ENCODE measurements at regions not wholly inside any gene's neighbourhood (a gene's known extent, or its start where the extent isn't known, plus 50 kb on each side); places are given as distances from the start of the nearest gene placed in this dataset.

DNA sequence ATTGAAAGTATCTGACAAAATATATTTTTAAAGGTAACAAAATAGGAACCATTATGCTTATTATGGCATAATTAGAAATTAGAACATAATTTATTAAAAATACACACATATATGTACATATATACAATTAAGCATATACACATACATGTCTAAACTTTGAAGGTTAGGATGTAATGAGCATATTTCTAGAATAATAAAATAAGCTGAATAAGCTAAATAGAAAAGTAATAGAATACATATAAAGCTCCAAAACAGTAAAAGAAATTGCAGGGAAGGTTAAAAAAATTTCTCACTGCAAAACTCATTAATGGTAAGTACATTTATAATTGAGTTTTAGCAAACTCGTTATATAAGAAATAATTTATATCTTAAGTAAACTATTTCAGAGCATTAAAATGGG lies 1561.5 kb upstream of the ZEB2 start:
- Histone ChIP-seq H3K36me3 (no peaks in the 10 kb centered on the region), H3K27ac (no peak overlapping the region), H3K4me1 (no peaks in the 10 kb centered on the region), H3K9me3 (no peaks in the 10 kb centered on the region), H3K4me3 (no peak overlapping the region), H3K27me3 (no peaks in the 10 kb centered on the region)
- intact Hi-C loops (cut with DNase I) = no loop called here
- TF ChIP-seq, protein P1, sequence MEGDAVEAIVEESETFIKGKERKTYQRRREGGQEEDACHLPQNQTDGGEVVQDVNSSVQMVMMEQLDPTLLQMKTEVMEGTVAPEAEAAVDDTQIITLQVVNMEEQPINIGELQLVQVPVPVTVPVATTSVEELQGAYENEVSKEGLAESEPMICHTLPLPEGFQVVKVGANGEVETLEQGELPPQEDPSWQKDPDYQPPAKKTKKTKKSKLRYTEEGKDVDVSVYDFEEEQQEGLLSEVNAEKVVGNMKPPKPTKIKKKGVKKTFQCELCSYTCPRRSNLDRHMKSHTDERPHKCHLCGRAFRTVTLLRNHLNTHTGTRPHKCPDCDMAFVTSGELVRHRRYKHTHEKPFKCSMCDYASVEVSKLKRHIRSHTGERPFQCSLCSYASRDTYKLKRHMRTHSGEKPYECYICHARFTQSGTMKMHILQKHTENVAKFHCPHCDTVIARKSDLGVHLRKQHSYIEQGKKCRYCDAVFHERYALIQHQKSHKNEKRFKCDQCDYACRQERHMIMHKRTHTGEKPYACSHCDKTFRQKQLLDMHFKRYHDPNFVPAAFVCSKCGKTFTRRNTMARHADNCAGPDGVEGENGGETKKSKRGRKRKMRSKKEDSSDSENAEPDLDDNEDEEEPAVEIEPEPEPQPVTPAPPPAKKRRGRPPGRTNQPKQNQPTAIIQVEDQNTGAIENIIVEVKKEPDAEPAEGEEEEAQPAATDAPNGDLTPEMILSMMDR (IDR thresholded peaks at IDR 0.05) = no peak
- no peak for DNase-seq
- no peak for ATAC-seq

DNA sequence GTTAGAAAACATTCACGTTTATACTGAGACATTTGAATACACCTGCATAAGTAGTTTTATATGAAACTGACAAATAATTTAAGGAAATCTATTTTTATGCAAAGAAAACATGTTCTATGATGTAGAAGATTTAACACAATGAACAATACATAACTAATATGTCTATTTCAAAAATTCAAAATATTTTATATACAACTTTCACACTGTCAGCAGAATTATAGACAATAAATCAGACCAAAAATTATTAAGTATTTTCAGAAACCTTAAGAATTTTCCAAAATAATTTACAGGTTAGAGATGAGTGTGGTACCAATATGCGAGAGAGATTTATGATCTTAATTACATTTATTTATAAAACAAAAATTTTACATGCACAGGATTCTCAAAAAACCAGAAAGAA lies 1561.0 kb upstream of the ZEB2 start:
- Histone ChIP-seq H3K4me3 (no peak overlapping the region), H3K9me3 (no peaks in the 10 kb centered on the region), H3K4me1 (no peaks in the 10 kb centered on the region), H3K27me3 (no peaks in the 10 kb centered on the region), H3K36me3 (no peaks in the 10 kb centered on the region), H3K27ac (no peak overlapping the region)
- ATAC-seq = no peak
- no peak for DNase-seq
- intact Hi-C loops (cut with DNase I) = no loop called here
- TF ChIP-seq, protein P1 (IDR thresholded peaks at IDR 0.05) = no peak

DNA sequence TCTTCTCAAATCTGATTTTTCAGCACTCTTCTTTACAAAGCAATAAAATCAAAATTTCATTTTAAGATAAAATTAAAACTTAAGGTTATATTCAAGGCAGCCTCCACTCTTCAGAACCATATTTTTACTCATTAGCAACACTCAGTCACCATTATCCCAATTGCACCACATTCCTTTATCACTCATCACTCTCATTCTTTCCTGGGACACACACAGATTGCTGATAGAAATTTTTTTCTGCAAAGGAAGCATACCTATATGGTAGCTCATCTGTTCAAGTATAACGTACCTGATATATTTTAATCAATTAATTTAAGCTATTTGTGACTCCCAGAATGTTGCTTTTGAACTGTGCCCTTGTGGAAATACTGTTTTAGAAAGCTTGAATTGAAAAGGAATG lies 1559.3 kb upstream of the ZEB2 start:
- Histone ChIP-seq H3K36me3 (no peaks in the 10 kb centered on the region), H3K27me3 (no peaks in the 10 kb centered on the region), H3K4me1 (no peaks in the 10 kb centered on the region), H3K27ac (no peak overlapping the region), H3K4me3 (no peak overlapping the region), H3K9me3 (no peaks in the 10 kb centered on the region)
- intact Hi-C loops (cut with DNase I) = no loop called here
- DNase-seq = no peak
- ATAC-seq = no peak
- TF ChIP-seq, protein P1 (IDR thresholded peaks at IDR 0.05) = no peak

DNA sequence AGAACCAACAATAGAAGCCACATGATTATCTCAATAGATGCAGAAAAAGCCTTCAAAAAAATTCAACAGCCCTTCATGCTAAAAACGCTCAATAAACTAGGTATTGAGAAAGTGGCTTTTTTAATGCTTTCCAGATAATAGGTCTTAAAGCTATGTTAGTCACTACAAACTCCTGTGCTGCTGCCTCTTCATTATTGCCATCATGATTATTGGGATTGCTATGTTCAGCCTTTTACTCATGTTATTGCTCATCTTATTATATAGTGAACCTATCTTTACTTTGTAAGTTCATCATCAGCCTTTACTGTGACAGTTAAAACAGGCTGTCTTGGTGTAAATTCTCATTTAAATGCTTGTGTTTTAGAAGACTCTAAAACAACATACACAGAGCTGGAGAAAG lies 1557.2 kb upstream of the ZEB2 start:
- TF ChIP-seq, protein P1 (IDR thresholded peaks at IDR 0.05) = no peak
- H3K9me3 ChIP-seq = peaks cover 0 to 3% of the 10 kb centered on the region in 2 donors
- intact Hi-C loops (cut with DNase I) = no loop called here
- no peaks in the 10 kb centered on the region for H3K4me1 ChIP-seq
- H3K4me3 ChIP-seq = no peak overlapping the region
- no peak for DNase-seq
- no peaks in the 10 kb centered on the region for H3K27me3 ChIP-seq
- no peaks in the 10 kb centered on the region for H3K36me3 ChIP-seq
- no peak for ATAC-seq
- H3K27ac ChIP-seq = no peak overlapping the region

DNA sequence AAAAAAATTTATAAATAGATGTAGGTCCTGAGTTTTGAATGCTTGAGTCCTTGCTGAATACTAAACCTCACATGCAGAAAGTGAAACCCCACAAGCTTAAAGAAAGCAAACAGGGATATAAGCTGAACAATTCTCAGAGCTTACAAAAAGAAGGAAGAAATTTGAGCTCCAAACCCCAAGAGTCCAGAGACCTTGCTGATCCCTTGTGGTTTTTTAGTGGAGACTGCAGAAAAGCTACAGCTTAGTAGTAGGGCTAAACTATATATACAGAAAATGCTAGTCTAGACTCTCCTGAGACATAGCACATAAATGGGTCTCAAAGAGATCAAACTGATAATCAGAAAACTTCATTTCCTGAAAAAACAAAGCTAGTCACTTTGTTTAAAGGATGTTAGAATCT lies 1548.1 kb upstream of the ZEB2 start:
- intact Hi-C loops (cut with DNase I) = no loop called here
- ATAC-seq (no peak), DNase-seq (no peak)
- Histone ChIP-seq H3K27ac (no peak overlapping the region), H3K4me3 (no peak overlapping the region), H3K9me3 (peaks cover 0 to 2% of the 10 kb centered on the region in 2 donors), H3K27me3 (no peaks in the 10 kb centered on the region), H3K4me1 (no peaks in the 10 kb centered on the region), H3K36me3 (no peaks in the 10 kb centered on the region)
- TF ChIP-seq, protein P1 (IDR thresholded peaks at IDR 0.05) = no peak

Measured in left lung (tissue), 4 donors.